ENCODE measurements at regions not wholly inside any gene's neighbourhood (a gene's known extent, or its start where the extent isn't known, plus 50 kb on each side); places are given as distances from the start of the nearest gene placed in this dataset.

GRCh38 chr11:28528217-28528616 is 420.0 kb downstream of the METTL15 start:
- Histone ChIP-seq H3K27me3 (ENCODE audit: control insufficient read depth, insufficient read depth, low read length) (no peaks in the 10 kb centered on the region), H3K4me3 (ENCODE audit: low read depth, low read length) (no peak overlapping the region), H3K9ac (ENCODE audit: low read depth, low read length) (no peak overlapping the region), H3K36me3 (ENCODE audit: control insufficient read depth, insufficient read depth, low read length) (no peaks in the 10 kb centered on the region), H3K9me3 (ENCODE audit: control insufficient read depth, insufficient read depth, low read length) (peaks cover 13% of the 10 kb centered on the region), H3K4me1 (ENCODE audit: control insufficient read depth, insufficient read depth, low read length) (no peaks in the 10 kb centered on the region), H3K27ac (ENCODE audit: low read depth, low read length) (no peak overlapping the region)

- Histone ChIP-seq H3K4me1 (ENCODE audit: control insufficient read depth, insufficient read depth, low read length) (no peaks in the 10 kb centered on the region), H3K9me3 (ENCODE audit: control insufficient read depth, insufficient read depth, low read length) (peaks cover 13% of the 10 kb centered on the region), H3K9ac (ENCODE audit: low read depth, low read length) (no peak overlapping the region), H3K27ac (ENCODE audit: low read depth, low read length) (no peak overlapping the region), H3K4me3 (ENCODE audit: low read depth, low read length) (no peak overlapping the region), H3K36me3 (ENCODE audit: control insufficient read depth, insufficient read depth, low read length) (no peaks in the 10 kb centered on the region), H3K27me3 (ENCODE audit: control insufficient read depth, insufficient read depth, low read length) (no peaks in the 10 kb centered on the region)
Observed at GRCh38 chr11:28526406-28526751, 418.2 kb downstream of the METTL15 start.

- Histone ChIP-seq H3K4me1 (ENCODE audit: control insufficient read depth, insufficient read depth, low read length) (no peaks in the 10 kb centered on the region), H3K9me3 (ENCODE audit: control insufficient read depth, insufficient read depth, low read length) (peaks cover 13% of the 10 kb centered on the region), H3K9ac (ENCODE audit: low read depth, low read length) (no peak overlapping the region)
Observed at GRCh38 chr11:28525636-28526405, 417.6 kb downstream of the METTL15 start.

GRCh38 chr11:28524098-28524497 is 415.9 kb downstream of the METTL15 start:
- no peak overlapping the region for H3K9ac ChIP-seq (ENCODE audit: low read depth, low read length)
- no peaks in the 10 kb centered on the region for H3K4me1 ChIP-seq (ENCODE audit: control insufficient read depth, insufficient read depth, low read length)
- peaks cover 13% of the 10 kb centered on the region for H3K9me3 ChIP-seq (ENCODE audit: control insufficient read depth, insufficient read depth, low read length)
- no peak overlapping the region for H3K4me3 ChIP-seq (ENCODE audit: low read depth, low read length)
- H3K27me3 ChIP-seq (ENCODE audit: control insufficient read depth, insufficient read depth, low read length), result no peaks in the 10 kb centered on the region
- H3K27ac ChIP-seq (ENCODE audit: low read depth, low read length), result no peak overlapping the region
- no peaks in the 10 kb centered on the region for H3K36me3 ChIP-seq (ENCODE audit: control insufficient read depth, insufficient read depth, low read length)

More at GRCh38 chr11:28525636-28526405, 417.6 kb downstream of the METTL15 start:
- Histone ChIP-seq H3K27me3 (ENCODE audit: control insufficient read depth, insufficient read depth, low read length) (no peaks in the 10 kb centered on the region), H3K36me3 (ENCODE audit: control insufficient read depth, insufficient read depth, low read length) (no peaks in the 10 kb centered on the region), H3K27ac (ENCODE audit: low read depth, low read length) (no peak overlapping the region), H3K4me3 (ENCODE audit: low read depth, low read length) (no peak overlapping the region)

GRCh38 chr11:28521075-28521474 is 412.9 kb downstream of the METTL15 start:
- no peak overlapping the region for H3K9ac ChIP-seq (ENCODE audit: low read depth, low read length)
- H3K4me3 ChIP-seq (ENCODE audit: low read depth, low read length), result no peak overlapping the region
- H3K36me3 ChIP-seq (ENCODE audit: control insufficient read depth, insufficient read depth, low read length), result no peaks in the 10 kb centered on the region
- no peak overlapping the region for H3K27ac ChIP-seq (ENCODE audit: low read depth, low read length)
- H3K4me1 ChIP-seq (ENCODE audit: control insufficient read depth, insufficient read depth, low read length), result no peaks in the 10 kb centered on the region
- no peaks in the 10 kb centered on the region for H3K27me3 ChIP-seq (ENCODE audit: control insufficient read depth, insufficient read depth, low read length)
- H3K9me3 ChIP-seq (ENCODE audit: control insufficient read depth, insufficient read depth, low read length), result peaks cover under 1% of the 10 kb centered on the region

GRCh38 chr11:28520291-28520690 is 412.1 kb downstream of the METTL15 start:
- H3K4me3 ChIP-seq (ENCODE audit: low read depth, low read length), result no peak overlapping the region
- no peaks in the 10 kb centered on the region for H3K36me3 ChIP-seq (ENCODE audit: control insufficient read depth, insufficient read depth, low read length)
- H3K4me1 ChIP-seq (ENCODE audit: control insufficient read depth, insufficient read depth, low read length), result no peaks in the 10 kb centered on the region
- no peak overlapping the region for H3K9ac ChIP-seq (ENCODE audit: low read depth, low read length)
- H3K27me3 ChIP-seq (ENCODE audit: control insufficient read depth, insufficient read depth, low read length), result no peaks in the 10 kb centered on the region
- H3K27ac ChIP-seq (ENCODE audit: low read depth, low read length), result no peak overlapping the region
- H3K9me3 ChIP-seq (ENCODE audit: control insufficient read depth, insufficient read depth, low read length), result no peaks in the 10 kb centered on the region

GRCh38 chr11:28518825-28519224 is 410.6 kb downstream of the METTL15 start:
- Histone ChIP-seq H3K9ac (ENCODE audit: low read depth, low read length) (no peak overlapping the region), H3K4me3 (ENCODE audit: low read depth, low read length) (no peak overlapping the region), H3K9me3 (ENCODE audit: control insufficient read depth, insufficient read depth, low read length) (peaks cover 5% of the 10 kb centered on the region; the same call in 1 of the 2 replicates), H3K27ac (ENCODE audit: low read depth, low read length) (no peak overlapping the region), H3K4me1 (ENCODE audit: control insufficient read depth, insufficient read depth, low read length) (no peaks in the 10 kb centered on the region), H3K36me3 (ENCODE audit: control insufficient read depth, insufficient read depth, low read length) (no peaks in the 10 kb centered on the region), H3K27me3 (ENCODE audit: control insufficient read depth, insufficient read depth, low read length) (no peaks in the 10 kb centered on the region)

- no peak overlapping the region for H3K9ac ChIP-seq (ENCODE audit: low read depth, low read length)
- no peak overlapping the region for H3K4me3 ChIP-seq (ENCODE audit: low read depth, low read length)
- H3K4me1 ChIP-seq (ENCODE audit: control insufficient read depth, insufficient read depth, low read length), result no peaks in the 10 kb centered on the region
- H3K27me3 ChIP-seq (ENCODE audit: control insufficient read depth, insufficient read depth, low read length), result no peaks in the 10 kb centered on the region
- no peaks in the 10 kb centered on the region for H3K36me3 ChIP-seq (ENCODE audit: control insufficient read depth, insufficient read depth, low read length)
- H3K27ac ChIP-seq (ENCODE audit: low read depth, low read length), result no peak overlapping the region
- peaks cover 15% of the 10 kb centered on the region for H3K9me3 ChIP-seq (ENCODE audit: control insufficient read depth, insufficient read depth, low read length)
Observed at GRCh38 chr11:28517621-28518020, 409.4 kb downstream of the METTL15 start.

GRCh38 chr11:28514391-28514790 is 406.2 kb downstream of the METTL15 start:
- H3K36me3 ChIP-seq (ENCODE audit: control insufficient read depth, insufficient read depth, low read length), result no peaks in the 10 kb centered on the region
- H3K27me3 ChIP-seq (ENCODE audit: control insufficient read depth, insufficient read depth, low read length), result no peaks in the 10 kb centered on the region
- peaks cover 15% of the 10 kb centered on the region for H3K9me3 ChIP-seq (ENCODE audit: control insufficient read depth, insufficient read depth, low read length)
- no peak overlapping the region for H3K27ac ChIP-seq (ENCODE audit: low read depth, low read length)
- no peak overlapping the region for H3K4me3 ChIP-seq (ENCODE audit: low read depth, low read length)
- no peaks in the 10 kb centered on the region for H3K4me1 ChIP-seq (ENCODE audit: control insufficient read depth, insufficient read depth, low read length)
- no peak overlapping the region for H3K9ac ChIP-seq (ENCODE audit: low read depth, low read length)

- Histone ChIP-seq H3K9me3 (ENCODE audit: control insufficient read depth, insufficient read depth, low read length) (peaks cover 15% of the 10 kb centered on the region), H3K27ac (ENCODE audit: low read depth, low read length) (no peak overlapping the region), H3K36me3 (ENCODE audit: control insufficient read depth, insufficient read depth, low read length) (no peaks in the 10 kb centered on the region), H3K4me3 (ENCODE audit: low read depth, low read length) (no peak overlapping the region), H3K27me3 (ENCODE audit: control insufficient read depth, insufficient read depth, low read length) (no peaks in the 10 kb centered on the region), H3K4me1 (ENCODE audit: control insufficient read depth, insufficient read depth, low read length) (no peaks in the 10 kb centered on the region), H3K9ac (ENCODE audit: low read depth, low read length) (no peak overlapping the region)
Observed at GRCh38 chr11:28512143-28512756, 404.1 kb downstream of the METTL15 start.

- H3K4me3 ChIP-seq (ENCODE audit: low read depth, low read length), result no peak overlapping the region
- H3K36me3 ChIP-seq (ENCODE audit: control insufficient read depth, insufficient read depth, low read length), result no peaks in the 10 kb centered on the region
- H3K27me3 ChIP-seq (ENCODE audit: control insufficient read depth, insufficient read depth, low read length), result no peaks in the 10 kb centered on the region
- no peak overlapping the region for H3K9ac ChIP-seq (ENCODE audit: low read depth, low read length)
- no peaks in the 10 kb centered on the region for H3K9me3 ChIP-seq (ENCODE audit: control insufficient read depth, insufficient read depth, low read length)
- H3K27ac ChIP-seq (ENCODE audit: low read depth, low read length), result no peak overlapping the region
- H3K4me1 ChIP-seq (ENCODE audit: control insufficient read depth, insufficient read depth, low read length), result no peaks in the 10 kb centered on the region
Observed at GRCh38 chr11:28505232-28505631, 397.0 kb downstream of the METTL15 start.
